PC-3 (cell line): ENCODE measurements at regions not wholly inside any gene's neighbourhood (a gene's known extent, or its start where the extent isn't known, plus 50 kb on each side); places are given as distances from the start of the nearest gene placed in this dataset.

ENCODE experiments used
- EZH2phosphoT487 ChIP-seq: fragments of 300-600 bp; sonication (generic); IDR thresholded peaks from 2 replicates; pipeline ENCODE4 v1.6.1; 2018; ENCODE audit warnings: mild to moderate bottlenecking, antibody characterized with exemption, low read length, borderline replicate concordance
- TF ChIP-seq, protein P1 (sequence below): fragments of 300-600 bp; sonication (generic); conservative IDR thresholded peaks from 2 replicates; pipeline ENCODE4 v1.5.1; 2017; ENCODE audit warnings: antibody characterized with exemption, low read depth, mild to moderate bottlenecking, low read length

DNA sequence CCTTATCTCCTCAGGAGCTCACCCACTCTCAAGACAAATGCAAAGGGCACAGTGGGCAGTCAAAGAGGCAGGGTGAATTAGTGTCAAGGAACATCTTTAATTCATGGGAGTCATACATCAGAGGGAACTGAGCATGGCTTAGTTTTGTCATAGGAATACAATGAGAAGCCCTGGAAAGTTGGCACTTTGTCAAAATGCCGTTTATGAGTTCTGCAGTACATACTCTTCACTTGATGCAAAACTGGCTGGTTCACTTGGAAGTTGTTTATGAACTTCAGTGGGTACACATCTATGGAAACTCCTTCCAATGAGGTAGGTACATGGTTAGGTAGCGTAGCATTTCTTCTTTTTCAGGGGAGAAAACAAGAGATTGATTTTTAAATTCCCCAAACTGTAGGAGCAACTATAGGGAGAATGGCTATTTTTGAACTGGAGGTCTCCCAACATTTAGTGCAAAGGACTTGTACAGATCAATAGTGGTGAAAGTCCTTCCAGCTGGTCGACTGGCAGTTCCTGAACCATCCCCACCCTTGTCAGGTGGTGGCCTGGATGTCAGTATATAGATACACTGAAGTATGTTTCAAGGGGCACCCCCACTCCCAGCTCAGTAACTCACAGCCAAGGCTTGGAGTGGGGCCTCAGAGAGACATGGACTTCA is 580.5 kb downstream of the REEP3 start:
- TF ChIP-seq, protein P1, sequence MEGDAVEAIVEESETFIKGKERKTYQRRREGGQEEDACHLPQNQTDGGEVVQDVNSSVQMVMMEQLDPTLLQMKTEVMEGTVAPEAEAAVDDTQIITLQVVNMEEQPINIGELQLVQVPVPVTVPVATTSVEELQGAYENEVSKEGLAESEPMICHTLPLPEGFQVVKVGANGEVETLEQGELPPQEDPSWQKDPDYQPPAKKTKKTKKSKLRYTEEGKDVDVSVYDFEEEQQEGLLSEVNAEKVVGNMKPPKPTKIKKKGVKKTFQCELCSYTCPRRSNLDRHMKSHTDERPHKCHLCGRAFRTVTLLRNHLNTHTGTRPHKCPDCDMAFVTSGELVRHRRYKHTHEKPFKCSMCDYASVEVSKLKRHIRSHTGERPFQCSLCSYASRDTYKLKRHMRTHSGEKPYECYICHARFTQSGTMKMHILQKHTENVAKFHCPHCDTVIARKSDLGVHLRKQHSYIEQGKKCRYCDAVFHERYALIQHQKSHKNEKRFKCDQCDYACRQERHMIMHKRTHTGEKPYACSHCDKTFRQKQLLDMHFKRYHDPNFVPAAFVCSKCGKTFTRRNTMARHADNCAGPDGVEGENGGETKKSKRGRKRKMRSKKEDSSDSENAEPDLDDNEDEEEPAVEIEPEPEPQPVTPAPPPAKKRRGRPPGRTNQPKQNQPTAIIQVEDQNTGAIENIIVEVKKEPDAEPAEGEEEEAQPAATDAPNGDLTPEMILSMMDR: no peak
- no peak for TF ChIP-seq EZH2phosphoT487
